GM23338 (cell line): ENCODE measurements at regions not wholly inside any gene's neighbourhood (a gene's known extent, or its start where the extent isn't known, plus 50 kb on each side); places are given as distances from the start of the nearest gene placed in this dataset.

Experiments used
- ATAC-seq: fragments of 200-7000 bp; cut with Tn5 transposase; 3 replicates; pipeline ENCODE4 v1.9.1; 2020
- DNase-seq: peaks from one replicate; pipeline ENCODE4 v3.0.0-alpha.2; 2015; ENCODE audit warnings: low spot score
- H2AFZ ChIP-seq: fragments of 200-600 bp; sonication (generic); 2 replicates; pipeline ENCODE4 v1.8.0; 2016; ENCODE audit warnings: antibody characterized with exemption, mild to moderate bottlenecking, moderate library complexity
- H3F3A ChIP-seq: fragments of 200-600 bp; sonication (generic); replicated peaks from 2 replicates; pipeline ENCODE4 v1.8.0; 2017; ENCODE audit warnings: antibody characterized with exemption, mixed run types, low read depth
- H3K27ac ChIP-seq: fragments of 200-600 bp; sonication (generic); 2 replicates; pipeline ENCODE4 v1.6.1; 2016; ENCODE audit warnings: low read depth
- H3K27me3 ChIP-seq: fragments of 200-600 bp; sonication (generic); 2 replicates; pipeline ENCODE4 v1.8.0; 2016; ENCODE audit warnings: mild to moderate bottlenecking, mixed run types, moderate library complexity; ENCODE audit not compliant: insufficient read depth
- H3K36me3 ChIP-seq: fragments of 200-600 bp; sonication (generic); 2 replicates; pipeline ENCODE4 v1.8.0; 2016; ENCODE audit warnings: mild to moderate bottlenecking; ENCODE audit not compliant: insufficient read depth
- H3K4me1 ChIP-seq: fragments of 200-600 bp; sonication (generic); 2 replicates; pipeline ENCODE4 v1.8.0; 2016; ENCODE audit warnings: mild to moderate bottlenecking, moderate library complexity; ENCODE audit not compliant: insufficient read depth
- H3K4me2 ChIP-seq: fragments of 200-600 bp; sonication (generic); 2 replicates; pipeline ENCODE4 v1.7.1; 2017; ENCODE audit warnings: mixed run types
- H3K4me3 ChIP-seq: fragments of 200-600 bp; sonication (generic); 2 replicates; pipeline ENCODE4 v1.6.1; 2016; ENCODE audit warnings: mixed run types
- H3K79me2 ChIP-seq: fragments of 200-600 bp; sonication (generic); replicated peaks from 2 replicates; pipeline ENCODE4 v1.8.0; 2017; ENCODE audit warnings: mild to moderate bottlenecking; ENCODE audit not compliant: insufficient read depth
- H3K9me2 ChIP-seq: fragments of 200-600 bp; sonication (generic); 2 replicates; pipeline ENCODE4 v1.8.0; 2017; ENCODE audit not compliant: insufficient read depth
- H4K20me1 ChIP-seq: fragments of 200-600 bp; sonication (generic); replicated peaks from 2 replicates; pipeline ENCODE4 v1.8.0; 2017; ENCODE audit warnings: mild to moderate bottlenecking; ENCODE audit not compliant: insufficient read depth
- H3K27ac Mint-ChIP-seq: 2 replicates; pipeline ENCODE4 v1.8.0; 2020; ENCODE audit warnings: inconsistent platforms, mild to moderate bottlenecking, moderate library complexity, mixed read lengths
- H3K27me3 Mint-ChIP-seq: 3 replicates; pipeline ENCODE4 v1.8.0; 2022; ENCODE audit warnings: low read depth, mild to moderate bottlenecking, moderate library complexity, mixed read lengths, inconsistent platforms; ENCODE audit not compliant: insufficient read depth, poor library complexity
- H3K36me3 Mint-ChIP-seq: 3 replicates; pipeline ENCODE4 v1.8.0; 2021; ENCODE audit warnings: low read depth, mild to moderate bottlenecking, inconsistent platforms, moderate library complexity, mixed read lengths
- H3K4me1 Mint-ChIP-seq: 3 replicates; pipeline ENCODE4 v1.8.0; 2020; ENCODE audit warnings: mild to moderate bottlenecking, inconsistent platforms, mixed read lengths
- H3K4me3 Mint-ChIP-seq: 3 replicates; pipeline ENCODE4 v1.8.0; 2021; ENCODE audit warnings: moderate library complexity, mild to moderate bottlenecking, inconsistent platforms, mixed read lengths
- H3K9me3 Mint-ChIP-seq: 3 replicates; pipeline ENCODE4 v1.8.0; 2020; ENCODE audit warnings: moderate library complexity, mild to moderate bottlenecking, inconsistent platforms, mixed read lengths
- CREB1 ChIP-seq: fragments of 250-450 bp; sonication (Bioruptor Pico); IDR thresholded peaks from 2 replicates; pipeline ENCODE4 v1.5.0; 2020; ENCODE audit warnings: low read depth, mild to moderate bottlenecking, moderate library complexity
- ETS1 ChIP-seq: IDR thresholded peaks from 2 replicates; pipeline ENCODE4 v1.6.1; 2016; ENCODE audit warnings: antibody characterized with exemption
- EZH2phosphoT487 ChIP-seq: fragments of 200-600 bp; sonication (generic); IDR thresholded peaks from one replicate; pipeline ENCODE4 v1.8.1; 2018; ENCODE audit warnings: antibody characterized with exemption; ENCODE audit not compliant: unreplicated experiment
- NANOG ChIP-seq: IDR thresholded peaks from 2 replicates; pipeline ENCODE4 v1.6.1; 2016; ENCODE audit warnings: antibody characterized with exemption, borderline replicate concordance
- POLR2AphosphoS5 ChIP-seq: IDR thresholded peaks from 2 replicates; pipeline ENCODE4 v1.6.1; 2016; ENCODE audit warnings: antibody characterized with exemption, low read depth
- REST ChIP-seq: IDR thresholded peaks from one replicate; pipeline ENCODE4 v1.6.1; 2018; ENCODE audit warnings: antibody characterized with exemption; ENCODE audit not compliant: unreplicated experiment
- ZNF462 ChIP-seq: fragments of 250-450 bp; sonication (Bioruptor Pico); IDR thresholded peaks from 2 replicates; pipeline ENCODE4 v1.5.0; 2020; ENCODE audit warnings: mild to moderate bottlenecking, moderate library complexity
- TF ChIP-seq, protein P1 (sequence below), 2 experiments: fragments of 200-600 bp in 1 of 2; sonication (generic) in 1 of 2; conservative IDR thresholded peaks; 2 replicates each; pipeline versions ENCODE4 v1.5.1 to v1.6.1; 2016 to 2017; ENCODE audit warnings: antibody characterized with exemption in 2 of 2, low read depth in 2 of 2, mild to moderate bottlenecking in 2 of 2, moderate library complexity in 1 of 2

DNA sequence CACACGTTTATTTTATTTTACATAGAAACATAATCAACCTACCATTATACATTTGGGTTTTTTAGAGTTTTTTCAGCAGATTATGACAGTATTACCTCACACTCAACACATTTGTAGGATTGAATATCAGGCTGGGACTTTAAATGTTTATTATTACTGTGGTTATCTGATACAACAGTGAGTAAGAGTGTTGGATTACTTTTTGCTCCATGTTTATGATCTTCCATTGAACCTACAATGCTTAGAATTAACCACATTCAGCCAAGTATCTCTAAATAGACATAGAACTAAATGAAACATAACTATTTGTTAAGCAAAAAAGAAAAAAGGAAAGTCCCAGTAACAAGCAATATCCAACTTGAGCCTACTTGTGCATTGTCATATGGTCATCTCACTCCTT, 607.4 kb upstream of the PITX2 start (continued):
- no peak for TF ChIP-seq ZNF462 (CRISPR knock-in tag)
- no peak for TF ChIP-seq ETS1
- no peak for TF ChIP-seq NANOG
- TF ChIP-seq, protein P1, sequence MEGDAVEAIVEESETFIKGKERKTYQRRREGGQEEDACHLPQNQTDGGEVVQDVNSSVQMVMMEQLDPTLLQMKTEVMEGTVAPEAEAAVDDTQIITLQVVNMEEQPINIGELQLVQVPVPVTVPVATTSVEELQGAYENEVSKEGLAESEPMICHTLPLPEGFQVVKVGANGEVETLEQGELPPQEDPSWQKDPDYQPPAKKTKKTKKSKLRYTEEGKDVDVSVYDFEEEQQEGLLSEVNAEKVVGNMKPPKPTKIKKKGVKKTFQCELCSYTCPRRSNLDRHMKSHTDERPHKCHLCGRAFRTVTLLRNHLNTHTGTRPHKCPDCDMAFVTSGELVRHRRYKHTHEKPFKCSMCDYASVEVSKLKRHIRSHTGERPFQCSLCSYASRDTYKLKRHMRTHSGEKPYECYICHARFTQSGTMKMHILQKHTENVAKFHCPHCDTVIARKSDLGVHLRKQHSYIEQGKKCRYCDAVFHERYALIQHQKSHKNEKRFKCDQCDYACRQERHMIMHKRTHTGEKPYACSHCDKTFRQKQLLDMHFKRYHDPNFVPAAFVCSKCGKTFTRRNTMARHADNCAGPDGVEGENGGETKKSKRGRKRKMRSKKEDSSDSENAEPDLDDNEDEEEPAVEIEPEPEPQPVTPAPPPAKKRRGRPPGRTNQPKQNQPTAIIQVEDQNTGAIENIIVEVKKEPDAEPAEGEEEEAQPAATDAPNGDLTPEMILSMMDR (conservative IDR thresholded peaks at IDR 0.05; ENCODE audit: low read depth in 2 of 2), result no peak

GRCh38 chr4:111231281-111231680, 608.4 kb upstream of the PITX2 start:
- Histone ChIP-seq H3K27ac (no peak overlapping the region), H3K4me1 (peaks cover 9% of the 10 kb centered on the region), H2AFZ (no peak overlapping the region), H3F3A (no peaks in the 10 kb centered on the region), H3K9me2 (no peaks in the 10 kb centered on the region; the same call in 1 of the 2 replicates), H3K27me3 (no peaks in the 10 kb centered on the region), H3K4me2 (no peak overlapping the region), H3K36me3 (no peaks in the 10 kb centered on the region), H3K4me3 (no peak overlapping the region), H3K79me2 (no peaks in the 10 kb centered on the region), H4K20me1 (no peaks in the 10 kb centered on the region)
- Mint-ChIP-seq H3K27me3 (peaks cover 4% of the 10 kb centered on the region), H3K4me3 (no peak overlapping the region), H3K27ac (no peak overlapping the region), H3K36me3 (no peaks in the 10 kb centered on the region), H3K9me3 (no peaks in the 10 kb centered on the region), H3K4me1 (peaks cover 7% of the 10 kb centered on the region; the same call in 2 of the 3 replicates)
- TF ChIP-seq EZH2phosphoT487 (no peak), REST (no peak), CREB1 (CRISPR knock-in tag) (no peak), ETS1 (no peak), POLR2AphosphoS5 (no peak), NANOG (no peak)
- TF ChIP-seq, protein P1 (conservative IDR thresholded peaks at IDR 0.05; ENCODE audit: low read depth in 2 of 2), result no peak
- DNase-seq (no peak), ATAC-seq (no peak)
